ENCODE measurements at regions not wholly inside any gene's neighbourhood (a gene's known extent, or its start where the extent isn't known, plus 50 kb on each side); places are given as distances from the start of the nearest gene placed in this dataset.

DNA sequence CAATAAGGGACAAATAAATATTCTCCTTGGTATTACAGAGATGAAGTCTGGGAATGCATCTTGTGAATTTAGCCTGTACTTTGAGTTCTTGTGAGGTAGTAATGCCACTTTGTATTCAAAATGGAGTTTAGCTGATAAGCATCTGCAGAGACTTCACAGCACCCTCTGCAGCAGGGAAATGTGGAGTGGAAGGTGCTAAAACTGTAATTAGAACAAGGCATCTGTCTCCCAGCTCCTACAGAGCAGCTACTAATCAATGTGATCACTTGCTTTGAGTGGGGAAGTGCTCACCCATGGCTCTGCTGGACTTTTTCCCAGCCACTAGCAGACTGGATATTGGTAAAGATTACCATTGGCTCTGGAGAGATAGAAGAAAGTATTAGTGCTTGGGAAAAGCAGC is 56.2 kb upstream of the TMEFF2 start:
- no peak for DNase-seq (ENCODE audit: extremely low read depth in 1 of 11, low read depth in 9 of 11, low spot score in 4 of 11)

- DNase-seq (ENCODE audit: extremely low read depth in 1 of 11, low read depth in 9 of 11, low spot score in 4 of 11) = no peak
These were observed 52.7 kb upstream of the TMEFF2 start for GRCh38 chr2:192247456-192247855.

DNA sequence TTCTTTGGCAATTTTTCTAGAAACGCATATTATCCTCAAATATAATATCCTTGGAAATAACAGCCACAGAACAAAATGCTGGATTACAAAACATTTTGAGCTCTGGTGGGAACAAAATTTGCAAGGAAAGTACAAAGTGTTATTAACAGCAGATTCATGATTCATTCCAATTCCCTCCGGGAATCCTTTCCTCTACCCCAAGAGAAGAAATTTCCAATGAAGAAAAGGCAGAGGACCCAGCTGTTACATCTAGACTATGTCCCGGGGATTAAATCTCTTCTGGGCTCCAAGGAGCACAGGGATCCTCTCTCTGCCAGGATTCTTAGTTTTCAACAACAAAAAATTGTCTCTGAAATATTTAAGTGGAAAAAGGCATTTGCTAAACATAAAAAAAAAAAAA is 51.6 kb upstream of the TMEFF2 start:
- DNase-seq (ENCODE audit: extremely low read depth in 1 of 11, low read depth in 9 of 11, low spot score in 4 of 11) = no peak

DNA sequence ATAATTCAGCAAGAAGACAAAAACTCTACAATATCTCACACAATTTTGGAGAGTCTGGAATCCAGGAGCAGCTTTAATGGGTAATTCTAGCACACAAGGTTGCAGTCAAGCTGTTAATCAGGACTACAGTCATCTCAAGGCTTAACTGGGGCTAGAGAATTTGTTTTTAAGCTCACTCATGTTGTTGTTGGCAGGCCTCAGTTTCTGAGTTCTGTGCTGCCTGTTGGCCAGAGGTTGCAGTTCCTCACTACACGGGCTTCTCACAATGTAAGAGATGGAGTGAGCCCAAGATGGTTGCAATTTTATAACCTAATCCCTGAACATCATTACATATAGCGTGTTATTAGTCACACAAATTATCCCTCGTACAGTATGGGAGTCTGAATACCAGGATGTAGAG is 50.6 kb upstream of the TMEFF2 start:
- no peak for DNase-seq (ENCODE audit: extremely low read depth in 1 of 11, low read depth in 9 of 11, low spot score in 4 of 11)
